PFSK-1 (cell line): ENCODE measurements at regions not wholly inside any gene's neighbourhood (a gene's known extent, or its start where the extent isn't known, plus 50 kb on each side); places are given as distances from the start of the nearest gene placed in this dataset.

Source experiments
- FOXP2 ChIP-seq: optimal IDR thresholded peaks from 2 replicates; pipeline ENCODE3; 2011; ENCODE audit warnings: borderline replicate concordance, control low read depth, inconsistent platforms; ENCODE audit not compliant: insufficient read depth; ENCODE audit errors: extremely low read length, extremely low read depth
- POLR2AphosphoS5 ChIP-seq: IDR thresholded peaks from 2 replicates; pipeline ENCODE4 v1.6.1; 2012; ENCODE audit warnings: low read depth, mild to moderate bottlenecking, control low read depth, low read length, moderate library complexity
- SIN3A ChIP-seq: IDR thresholded peaks from 2 replicates; pipeline ENCODE4 v1.6.1; 2012; ENCODE audit warnings: mild to moderate bottlenecking, low read length, moderate library complexity, borderline replicate concordance; ENCODE audit not compliant: insufficient read depth
- TAF1 ChIP-seq: IDR thresholded peaks from 2 replicates; pipeline ENCODE4 v1.6.1; 2012; ENCODE audit warnings: low read length, control low read depth, borderline replicate concordance; ENCODE audit not compliant: insufficient read depth
- TF ChIP-seq, protein P1 (sequence below), 2 experiments: IDR thresholded peaks; 2 replicates each; pipeline versions ENCODE4 v1.6.1 to v1.8.0; 2011 to 2012; ENCODE audit warnings: low read depth in 2 of 2, low read length in 2 of 2, control low read depth in 1 of 2, inconsistent platforms in 1 of 2, mild to moderate bottlenecking in 1 of 2, moderate library complexity in 1 of 2; ENCODE audit not compliant: insufficient read depth in 1 of 2

DNA sequence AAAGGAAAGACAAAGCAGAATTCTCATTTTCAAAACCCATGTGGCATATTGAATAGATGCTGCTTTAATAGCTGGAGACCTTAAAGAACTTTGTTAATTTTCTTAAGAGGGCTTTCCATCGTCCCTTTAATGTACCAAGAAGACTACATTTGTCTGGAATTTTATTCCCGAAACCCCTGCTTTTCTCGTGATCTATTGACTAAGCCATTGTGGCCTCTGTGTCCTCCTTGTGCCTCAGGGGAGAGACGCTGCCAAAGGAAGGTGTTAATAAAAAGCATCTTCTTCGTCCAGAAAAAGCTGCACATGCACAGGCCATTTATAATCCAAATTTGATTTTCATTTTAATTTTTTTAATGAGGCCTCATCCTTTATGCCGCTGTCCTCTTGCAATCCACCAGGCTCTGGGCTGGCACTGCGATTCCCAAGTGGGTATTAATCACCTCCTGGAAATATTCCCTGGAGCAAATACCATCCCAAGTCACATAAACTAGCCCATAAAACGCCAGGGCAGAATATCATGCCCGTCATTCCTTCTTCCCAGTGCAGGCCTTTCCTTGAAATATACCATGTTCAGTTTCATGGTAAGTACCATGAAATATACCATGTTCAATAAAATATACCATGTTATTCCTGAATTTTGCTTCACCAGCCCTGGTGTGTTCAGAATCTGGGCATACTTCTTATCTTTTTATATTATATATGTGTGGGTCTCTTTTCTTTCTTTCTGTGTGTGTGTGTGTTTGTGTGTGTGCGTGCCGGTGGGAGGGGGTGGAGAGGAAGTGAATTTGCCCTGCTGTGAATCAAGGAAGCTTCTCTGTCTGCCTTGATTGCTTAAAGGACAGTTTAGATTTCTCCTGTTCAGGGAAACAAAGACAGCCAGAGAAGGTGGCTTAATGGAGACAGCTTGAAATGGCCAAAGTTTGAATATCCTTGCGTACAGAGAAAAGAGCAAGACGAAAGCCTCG, 147.6 kb downstream of the PHETA1 start:
- TF ChIP-seq SIN3A (no peak), TAF1 (no peak), POLR2AphosphoS5 (no peak), FOXP2 (no peak)
- TF ChIP-seq, protein P1, sequence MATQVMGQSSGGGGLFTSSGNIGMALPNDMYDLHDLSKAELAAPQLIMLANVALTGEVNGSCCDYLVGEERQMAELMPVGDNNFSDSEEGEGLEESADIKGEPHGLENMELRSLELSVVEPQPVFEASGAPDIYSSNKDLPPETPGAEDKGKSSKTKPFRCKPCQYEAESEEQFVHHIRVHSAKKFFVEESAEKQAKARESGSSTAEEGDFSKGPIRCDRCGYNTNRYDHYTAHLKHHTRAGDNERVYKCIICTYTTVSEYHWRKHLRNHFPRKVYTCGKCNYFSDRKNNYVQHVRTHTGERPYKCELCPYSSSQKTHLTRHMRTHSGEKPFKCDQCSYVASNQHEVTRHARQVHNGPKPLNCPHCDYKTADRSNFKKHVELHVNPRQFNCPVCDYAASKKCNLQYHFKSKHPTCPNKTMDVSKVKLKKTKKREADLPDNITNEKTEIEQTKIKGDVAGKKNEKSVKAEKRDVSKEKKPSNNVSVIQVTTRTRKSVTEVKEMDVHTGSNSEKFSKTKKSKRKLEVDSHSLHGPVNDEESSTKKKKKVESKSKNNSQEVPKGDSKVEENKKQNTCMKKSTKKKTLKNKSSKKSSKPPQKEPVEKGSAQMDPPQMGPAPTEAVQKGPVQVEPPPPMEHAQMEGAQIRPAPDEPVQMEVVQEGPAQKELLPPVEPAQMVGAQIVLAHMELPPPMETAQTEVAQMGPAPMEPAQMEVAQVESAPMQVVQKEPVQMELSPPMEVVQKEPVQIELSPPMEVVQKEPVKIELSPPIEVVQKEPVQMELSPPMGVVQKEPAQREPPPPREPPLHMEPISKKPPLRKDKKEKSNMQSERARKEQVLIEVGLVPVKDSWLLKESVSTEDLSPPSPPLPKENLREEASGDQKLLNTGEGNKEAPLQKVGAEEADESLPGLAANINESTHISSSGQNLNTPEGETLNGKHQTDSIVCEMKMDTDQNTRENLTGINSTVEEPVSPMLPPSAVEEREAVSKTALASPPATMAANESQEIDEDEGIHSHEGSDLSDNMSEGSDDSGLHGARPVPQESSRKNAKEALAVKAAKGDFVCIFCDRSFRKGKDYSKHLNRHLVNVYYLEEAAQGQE (IDR thresholded peaks at IDR 0.05; ENCODE audit: insufficient read depth in 1 of 2, low read depth in 2 of 2, low read length in 2 of 2) = no peak

DNA sequence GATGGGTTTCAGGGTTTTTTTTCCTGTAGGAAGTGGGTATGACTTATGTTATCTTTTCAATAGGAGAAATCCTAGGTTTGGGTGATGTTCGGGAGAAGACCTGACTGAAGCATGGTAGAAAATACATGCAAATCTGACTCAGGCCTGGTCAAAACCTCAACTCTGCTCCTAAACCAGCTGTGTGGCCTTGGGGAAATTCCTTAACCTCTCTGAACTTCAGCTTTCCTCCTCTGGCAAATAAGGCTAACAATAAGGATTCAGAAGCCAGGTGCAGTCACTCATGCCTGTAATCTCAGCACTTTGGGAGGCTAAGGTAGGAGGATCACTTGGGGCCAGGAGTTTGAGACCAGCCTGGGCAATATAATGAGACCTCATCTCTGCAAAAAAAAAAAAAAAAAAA, 148.5 kb downstream of the PHETA1 start:
- no peak for TF ChIP-seq SIN3A
- TF ChIP-seq, protein P1 (IDR thresholded peaks at IDR 0.05; ENCODE audit: insufficient read depth in 1 of 2, low read depth in 2 of 2, low read length in 2 of 2) = no peak

DNA sequence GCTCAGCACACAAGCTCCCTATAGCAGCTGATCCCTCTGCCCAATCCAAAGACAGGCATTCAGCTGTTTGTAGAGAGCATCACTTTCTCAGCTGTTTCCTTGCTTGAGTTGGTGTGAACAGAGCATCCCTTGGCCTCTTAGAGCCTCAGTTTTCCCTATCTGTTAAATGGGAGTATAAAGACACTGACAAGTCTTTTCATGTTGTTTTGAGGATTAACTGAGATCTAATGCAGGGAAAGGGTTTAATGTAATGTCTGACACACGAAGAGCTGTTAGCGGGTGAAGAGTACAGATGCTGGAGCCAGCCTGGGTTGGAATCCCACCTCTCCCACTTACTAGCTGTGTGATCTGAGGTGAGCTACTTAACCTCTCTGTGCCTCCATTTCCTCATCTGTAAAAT, 149.5 kb downstream of the PHETA1 start:
- no peak for TF ChIP-seq SIN3A
- TF ChIP-seq TAF1 = no peak
- TF ChIP-seq POLR2AphosphoS5 = no peak
- TF ChIP-seq FOXP2 = no peak
- TF ChIP-seq, protein P1 (IDR thresholded peaks at IDR 0.05; ENCODE audit: insufficient read depth in 1 of 2, low read depth in 2 of 2, low read length in 2 of 2) = no peak

DNA sequence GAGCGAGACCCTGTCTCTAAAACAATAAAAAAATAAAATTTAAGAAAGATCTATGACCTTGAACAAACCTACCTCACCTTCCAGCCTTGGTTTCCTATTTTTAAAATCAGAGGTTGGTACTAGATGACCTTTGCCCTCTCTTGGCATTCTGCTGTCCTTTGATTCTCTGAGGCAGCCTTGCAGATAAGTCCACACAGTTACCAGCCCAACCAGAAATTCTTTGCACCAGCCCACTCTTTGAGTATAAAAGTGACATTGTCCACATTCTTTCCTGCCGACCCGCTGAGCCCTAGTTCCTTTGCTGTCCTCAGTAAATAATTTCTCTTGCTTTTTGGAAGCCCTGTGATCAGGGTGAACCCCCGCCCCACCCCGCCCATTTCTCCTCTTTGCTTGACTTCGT, 150.4 kb downstream of the PHETA1 start:
- TF ChIP-seq SIN3A (no peak), FOXP2 (no peak), TAF1 (no peak), POLR2AphosphoS5 (no peak)
- TF ChIP-seq, protein P1 (IDR thresholded peaks at IDR 0.05; ENCODE audit: insufficient read depth in 1 of 2, low read depth in 2 of 2, low read length in 2 of 2) = no peak
